ENCODE measurements at regions not wholly inside any gene's neighbourhood (a gene's known extent, or its start where the extent isn't known, plus 50 kb on each side); places are given as distances from the start of the nearest gene placed in this dataset.
"Not testable (repeated sequence)": the region's sequence is repeated elsewhere in the genome, so short reads cannot be mapped to it uniquely, and the experiment has no call there.

DNA sequence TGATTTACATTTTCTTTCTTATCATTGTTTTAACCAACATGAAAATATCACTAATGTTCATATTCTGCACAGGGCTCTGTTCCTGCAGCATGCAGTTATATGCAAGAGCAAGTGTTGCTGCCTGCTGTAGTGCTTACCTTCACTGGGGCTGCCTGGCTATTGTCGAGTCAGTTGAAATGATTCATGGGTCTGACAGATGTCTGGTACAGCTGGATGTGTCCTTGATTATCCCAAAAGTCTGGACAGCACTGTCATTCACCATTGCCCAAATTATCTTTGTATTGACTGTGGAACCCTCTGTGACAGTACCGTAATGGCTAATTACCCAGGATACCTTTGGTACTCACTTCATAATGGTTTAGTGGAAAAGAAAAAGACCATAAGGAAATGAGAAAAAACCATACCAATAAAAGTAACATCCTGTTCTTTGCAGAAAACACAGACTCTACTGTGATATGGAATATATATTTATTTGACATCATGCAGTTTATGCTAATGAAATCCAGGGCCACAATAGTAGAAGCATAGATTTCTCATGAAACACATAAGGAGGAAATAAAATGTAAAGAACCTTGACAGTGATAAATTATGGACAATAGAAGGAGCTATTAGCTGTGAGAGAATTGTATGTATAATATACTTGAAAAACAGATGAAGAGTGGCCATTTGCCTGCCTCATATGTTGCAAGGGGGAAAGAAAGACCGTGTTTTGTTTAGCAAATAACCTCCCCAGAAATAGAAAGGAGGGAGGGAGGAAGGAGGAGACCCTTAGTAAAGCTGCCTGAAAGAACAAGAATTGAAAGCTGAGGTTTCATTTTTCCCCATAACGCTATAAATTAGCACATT, 249.8 kb upstream of the ATP5MC3 start:
- no peak for DNase-seq (ENCODE audit: extremely low read depth, low read depth, low spot score)

DNA sequence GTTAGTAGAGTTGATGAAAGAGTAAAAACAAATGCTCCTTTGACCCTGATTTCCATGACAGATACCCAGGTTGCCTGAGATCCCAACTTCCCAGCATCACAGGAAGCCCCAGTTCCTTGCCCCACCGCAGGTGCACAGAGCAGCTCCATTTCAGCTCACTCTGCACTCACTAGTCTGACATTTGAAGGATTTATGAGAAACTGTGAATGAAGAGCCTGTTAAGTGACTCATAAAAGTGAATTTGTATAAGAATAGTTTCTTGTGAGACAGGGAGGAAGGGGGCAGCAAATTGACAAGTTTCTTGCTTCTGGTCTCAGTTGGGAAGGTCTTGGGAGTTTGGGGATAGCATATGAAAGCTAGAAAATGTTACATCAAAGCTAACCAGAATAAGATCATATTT, 248.7 kb upstream of the ATP5MC3 start:
- no peak for DNase-seq (ENCODE audit: extremely low read depth, low read depth, low spot score)

DNA sequence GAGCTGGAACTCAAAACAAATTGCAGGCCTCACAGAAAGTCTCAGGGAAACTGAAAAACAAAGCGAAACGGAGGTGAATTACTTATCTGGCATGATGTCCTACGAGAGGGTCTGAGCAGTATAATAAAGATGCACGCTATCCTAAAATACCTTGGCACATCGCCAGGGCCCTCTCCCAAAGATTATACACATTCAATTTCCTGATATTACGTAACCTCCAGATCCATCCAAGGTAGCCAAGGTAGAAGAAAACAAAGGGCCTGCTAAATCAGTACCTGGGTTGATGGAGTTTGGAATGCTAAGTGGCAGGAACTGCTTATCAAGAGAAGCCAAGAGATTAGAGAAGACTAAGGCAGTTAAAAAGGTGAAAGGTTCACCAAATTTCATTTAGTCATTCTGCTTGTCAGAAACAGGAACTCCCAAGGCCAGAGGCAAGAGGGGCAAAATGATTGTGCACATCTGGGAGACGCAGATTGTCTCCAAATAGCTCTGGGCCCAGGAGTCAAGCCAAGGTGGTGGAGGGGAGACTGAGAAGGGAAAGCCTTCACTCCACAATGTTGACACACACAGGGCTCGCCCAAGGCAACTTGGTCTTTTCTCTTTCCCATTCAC, 236.8 kb upstream of the ATP5MC3 start:
- DNase-seq (ENCODE audit: extremely low read depth, low read depth, low spot score), result no peak

DNA sequence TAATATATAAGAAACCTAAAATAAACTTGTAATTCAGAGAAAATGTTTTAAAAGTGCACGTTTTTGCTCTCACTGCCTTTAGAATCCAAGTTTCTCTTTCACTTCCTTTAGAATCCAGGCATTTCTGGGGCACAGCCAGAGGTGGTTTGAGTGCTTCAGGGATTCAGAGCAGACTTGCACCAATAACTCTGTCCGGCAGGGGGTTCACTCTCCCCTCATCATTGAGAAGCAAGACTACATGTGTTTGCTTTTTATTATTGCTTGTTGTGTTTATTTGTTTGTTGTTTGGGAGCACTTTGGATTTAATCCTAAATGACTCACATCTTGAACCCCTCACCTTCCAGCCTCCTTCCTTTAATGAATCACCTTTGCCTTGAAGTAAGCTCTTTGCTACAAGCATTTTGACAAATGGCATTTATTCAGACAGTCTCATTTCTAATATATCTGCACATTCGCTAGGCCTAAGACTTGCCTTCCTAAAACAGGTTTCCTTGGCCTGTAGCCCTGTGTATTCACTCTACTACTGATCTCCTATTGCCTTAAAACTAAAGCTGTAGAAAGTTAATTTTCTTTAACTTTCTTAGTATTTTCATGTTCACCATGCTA, 233.5 kb upstream of the ATP5MC3 start:
- peak; percentile 9 for DNase-seq (ENCODE audit: extremely low read depth, low read depth, low spot score)

DNA sequence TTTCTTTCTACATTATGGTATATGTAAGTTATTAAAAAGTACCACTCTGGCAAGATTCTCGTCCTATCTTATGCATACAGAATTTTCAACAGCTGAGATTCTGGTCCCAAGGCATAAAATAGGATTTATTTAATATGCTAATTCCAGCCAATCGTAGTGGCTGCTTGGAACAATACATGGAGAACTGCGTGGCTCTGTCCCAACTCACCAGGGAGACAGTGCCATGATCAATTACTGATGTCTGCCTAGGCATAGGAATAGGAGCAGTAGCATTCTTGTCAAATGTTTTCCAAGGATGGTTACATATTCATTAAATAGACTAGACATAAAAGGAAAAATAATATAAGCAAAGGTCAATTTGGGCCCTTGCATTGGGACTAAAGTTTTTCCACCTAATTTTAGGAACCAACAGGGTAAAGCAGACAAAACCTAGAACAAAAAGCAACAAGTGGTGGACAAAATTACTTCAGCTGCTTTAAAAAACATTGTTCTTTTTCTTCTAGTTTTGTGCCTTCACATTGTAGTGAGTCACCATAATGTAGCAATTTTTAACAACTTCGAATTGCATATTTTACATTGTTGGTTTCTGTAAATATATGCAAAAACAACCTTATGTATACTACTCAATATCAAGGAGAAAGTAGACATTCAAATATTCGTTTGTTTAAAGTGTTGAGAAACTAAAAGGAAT, 232.8 kb upstream of the ATP5MC3 start:
- DNase-seq (ENCODE audit: extremely low read depth, low read depth, low spot score), result no peak

DNA sequence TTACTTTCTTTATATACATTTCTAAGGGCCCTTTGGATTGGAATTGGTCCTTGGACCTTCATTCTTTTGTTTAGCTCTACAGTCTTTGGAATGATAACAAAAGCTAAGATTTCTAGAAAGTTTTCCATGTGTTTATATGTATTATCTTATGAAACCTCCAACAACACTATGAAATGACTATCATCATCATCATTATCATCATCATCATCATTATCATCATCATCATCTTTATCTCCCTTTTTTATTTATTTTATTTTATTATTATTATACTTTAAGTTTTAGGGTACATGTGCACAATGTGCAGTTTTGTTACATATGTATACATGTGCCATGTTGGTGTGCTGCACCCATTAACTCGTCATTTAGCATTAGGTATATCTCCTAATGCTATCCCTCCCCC, 229.4 kb upstream of the ATP5MC3 start:
- DNase-seq (ENCODE audit: extremely low read depth, low read depth, low spot score), result not testable (repeated sequence)

DNA sequence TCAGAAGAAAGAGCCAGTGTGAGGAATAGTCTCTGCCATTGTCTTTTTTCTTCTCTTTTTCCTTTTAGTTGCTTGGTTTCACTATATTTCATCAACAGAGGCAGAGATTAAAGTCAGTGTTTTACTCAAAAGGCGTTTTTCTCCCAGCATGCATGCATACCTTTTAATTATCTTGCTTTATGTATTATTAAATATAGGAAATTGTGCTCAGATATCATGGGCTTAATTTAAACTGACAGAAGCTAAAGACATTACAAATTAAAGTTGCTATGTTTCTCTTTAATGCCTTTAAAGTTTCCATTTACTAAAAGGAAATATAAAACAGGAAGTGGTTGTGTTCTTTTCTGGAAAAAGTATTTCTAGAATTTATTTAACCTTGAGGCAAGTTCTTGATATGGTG, 223.3 kb upstream of the ATP5MC3 start:
- DNase-seq (ENCODE audit: extremely low read depth, low read depth, low spot score), result no peak

DNA sequence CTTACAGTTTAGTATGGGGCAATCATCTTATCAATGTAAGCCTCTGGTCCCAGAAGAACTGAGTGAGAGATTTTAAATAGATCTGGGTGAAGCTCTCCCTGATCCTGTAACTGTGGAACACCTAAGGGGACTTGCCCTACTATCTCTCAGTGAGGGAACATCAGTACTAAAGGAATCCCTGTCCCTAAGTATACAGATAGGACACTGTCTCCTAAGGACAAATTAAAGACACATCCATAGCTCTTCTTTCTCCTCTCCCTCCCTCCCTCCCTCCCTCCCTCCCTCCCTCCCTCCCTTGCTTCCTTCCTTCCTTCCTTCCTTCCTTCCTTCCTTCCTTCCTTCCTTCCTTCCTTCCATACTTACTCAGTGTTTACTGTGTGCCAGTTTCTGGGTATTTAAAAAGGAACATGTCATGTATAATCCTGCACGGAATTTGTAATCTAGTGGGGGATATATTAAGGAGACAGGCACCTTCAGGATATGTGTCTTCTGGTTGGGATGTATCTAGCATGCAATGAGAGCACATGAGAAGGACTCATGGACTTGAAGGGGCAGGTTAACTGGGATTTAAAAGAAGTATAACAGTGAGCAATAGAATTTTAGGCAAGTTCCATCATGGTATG, 222.2 kb upstream of the ATP5MC3 start:
- no peak for DNase-seq (ENCODE audit: extremely low read depth, low read depth, low spot score)

DNA sequence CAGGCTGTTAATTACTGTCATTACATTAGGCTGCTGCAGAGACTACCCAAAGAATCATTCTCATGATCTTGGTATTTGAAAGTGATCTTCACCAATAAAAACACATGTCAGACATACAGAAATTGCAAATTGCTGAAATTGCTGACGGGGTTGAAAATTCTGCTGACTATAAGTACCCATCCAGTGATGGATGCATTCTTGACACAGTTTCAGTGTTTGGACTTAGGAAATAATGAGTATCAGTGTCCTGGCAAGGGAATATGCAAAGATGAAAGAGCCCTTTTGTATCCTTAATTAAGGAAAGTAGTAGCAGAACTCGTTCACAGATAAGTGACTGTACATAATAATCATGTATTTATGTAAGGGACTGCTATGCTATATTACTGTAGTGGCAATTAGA, 221.1 kb upstream of the ATP5MC3 start:
- DNase-seq (ENCODE audit: extremely low read depth, low read depth, low spot score), result no peak

DNA sequence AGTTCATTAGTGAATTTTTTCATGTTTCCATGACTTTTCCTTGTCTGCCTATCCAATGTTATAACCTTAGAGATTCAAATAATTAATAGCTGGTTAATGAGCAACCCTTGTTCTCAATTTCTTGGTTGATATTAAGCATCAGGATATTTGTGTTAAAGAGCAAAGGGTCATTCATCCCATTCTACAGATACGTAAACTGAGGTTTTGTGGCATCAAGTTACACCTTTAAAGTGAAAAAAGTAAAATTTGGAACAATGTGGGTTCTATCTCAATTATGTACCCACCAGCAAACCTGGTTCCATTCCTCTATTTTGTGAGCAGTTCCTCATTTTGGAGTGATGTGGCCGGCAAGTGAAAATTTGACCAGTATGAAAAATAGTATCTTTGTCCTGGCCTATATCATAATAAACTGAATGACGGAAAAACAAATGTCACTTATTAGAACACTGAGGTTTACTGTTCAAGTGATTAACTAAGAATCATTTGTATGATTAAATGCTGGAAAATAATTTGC, 220.5 kb upstream of the ATP5MC3 start:
- DNase-seq (ENCODE audit: extremely low read depth, low read depth, low spot score), result no peak

DNA sequence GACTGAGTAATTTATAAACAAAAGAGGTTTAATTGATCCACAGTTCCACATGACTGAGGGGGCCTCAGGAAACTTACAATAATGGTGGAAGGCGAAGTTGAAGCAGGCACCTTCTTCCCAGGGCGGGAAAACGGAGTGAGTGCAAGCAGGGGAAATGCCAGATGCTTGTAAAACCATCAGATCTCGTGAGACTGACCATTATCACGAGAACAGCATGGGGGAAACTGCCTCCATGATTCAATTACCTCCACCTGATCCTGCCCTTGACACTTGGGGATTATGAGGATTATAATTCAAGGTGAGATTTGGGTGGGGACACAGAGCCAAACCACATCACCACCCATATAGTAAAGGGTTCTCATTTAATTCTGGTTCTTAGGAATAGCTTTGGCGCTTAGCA, 219.5 kb upstream of the ATP5MC3 start:
- no peak for DNase-seq (ENCODE audit: extremely low read depth, low read depth, low spot score)

DNA sequence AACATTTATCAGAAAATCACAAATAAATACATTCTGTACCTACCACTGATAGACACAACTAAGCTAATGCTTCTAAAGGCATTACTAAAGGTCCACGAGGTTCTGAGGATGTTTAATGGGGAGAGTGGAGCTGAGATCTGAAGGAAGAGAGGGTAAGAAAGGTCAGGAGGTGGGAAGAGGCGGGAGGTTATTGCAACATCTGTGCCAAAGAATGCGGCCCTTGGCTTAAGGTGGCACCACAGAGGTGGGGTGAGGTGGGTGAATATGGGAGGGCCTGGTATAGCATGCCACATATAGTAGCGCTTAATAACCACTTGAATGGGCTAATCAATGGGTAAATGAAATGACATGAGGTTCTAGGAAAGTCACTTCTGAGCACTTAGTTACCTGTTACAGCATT, 217.8 kb upstream of the ATP5MC3 start:
- no peak for DNase-seq (ENCODE audit: extremely low read depth, low read depth, low spot score)

DNA sequence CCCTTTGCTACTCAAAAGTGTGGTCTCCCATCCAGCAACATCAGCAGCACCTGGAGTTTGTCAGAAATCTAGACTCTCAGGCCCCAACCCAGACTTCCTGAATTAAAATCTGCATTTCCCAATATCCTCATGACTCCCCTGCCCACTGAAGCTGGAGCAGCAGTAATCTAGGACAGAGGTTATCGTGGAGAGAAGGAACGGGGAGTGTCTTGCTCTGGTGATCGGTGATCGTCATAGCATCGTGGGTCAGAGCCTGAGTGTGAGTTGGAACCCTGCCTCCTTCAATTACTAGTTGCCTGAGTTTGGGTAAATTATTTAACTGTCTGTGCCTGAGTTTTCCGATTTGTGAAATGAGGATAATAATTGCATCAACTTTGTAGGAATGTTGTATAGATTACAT, 217.3 kb upstream of the ATP5MC3 start:
- no peak for DNase-seq (ENCODE audit: extremely low read depth, low read depth, low spot score)

DNA sequence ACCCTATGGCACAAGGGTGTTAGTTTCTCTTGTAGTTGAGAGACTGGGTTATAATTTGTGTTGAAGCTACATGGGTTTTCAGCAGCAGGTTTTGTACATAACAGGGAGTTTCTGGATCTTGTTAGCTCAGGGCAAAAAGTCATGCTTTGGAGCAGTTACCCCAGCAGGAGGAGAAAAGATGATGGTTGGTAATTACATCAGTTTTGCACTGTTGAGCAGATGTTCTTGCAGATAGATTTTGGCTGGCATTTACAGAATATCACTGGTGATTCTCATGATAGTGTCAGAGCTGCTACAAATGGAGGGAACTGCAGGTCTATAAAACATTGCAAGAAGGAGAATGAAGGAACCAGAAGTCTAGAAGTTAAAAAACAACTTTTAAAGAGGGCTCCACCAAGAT, 215.2 kb upstream of the ATP5MC3 start:
- DNase-seq (ENCODE audit: extremely low read depth, low read depth, low spot score), result no peak

DNA sequence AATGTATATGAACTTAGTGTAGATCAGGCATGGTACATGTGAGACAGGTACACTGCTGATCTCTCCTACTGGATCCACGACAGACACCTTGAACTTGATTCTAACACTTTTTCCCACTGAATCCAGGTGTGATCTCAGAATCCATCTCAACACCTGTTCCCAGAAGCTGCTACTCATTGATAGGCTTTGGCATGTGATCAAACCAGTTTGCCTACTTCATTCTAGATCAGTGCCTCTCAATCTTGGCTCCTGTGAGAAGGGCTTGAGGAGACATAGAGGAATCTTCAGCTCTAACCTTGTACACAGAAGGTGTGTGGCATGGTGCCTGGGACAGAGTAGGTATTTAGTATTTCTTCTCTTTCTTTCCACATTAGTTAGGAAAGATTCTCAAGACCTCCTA, 212.3 kb upstream of the ATP5MC3 start:
- DNase-seq (ENCODE audit: extremely low read depth, low read depth, low spot score), result no peak

DNA sequence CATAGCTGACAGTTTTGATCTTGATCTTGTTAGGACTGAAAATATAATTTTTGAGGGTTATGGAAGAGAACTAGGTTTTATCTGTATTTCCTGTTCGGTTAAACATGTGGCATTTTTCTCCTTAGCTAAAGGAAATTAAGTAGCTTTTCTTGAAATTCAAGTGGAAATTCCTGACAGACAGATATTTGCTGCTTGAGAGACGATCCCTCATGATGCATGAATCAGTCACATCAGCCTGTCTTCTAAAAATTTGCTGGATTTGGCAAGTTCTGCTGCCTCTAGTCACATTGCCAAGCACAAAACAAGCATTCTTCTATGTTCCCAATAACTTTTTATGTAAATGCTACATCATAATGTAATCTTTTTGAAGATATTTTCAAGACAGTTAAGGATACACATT, 201.8 kb upstream of the ATP5MC3 start:
- no peak for DNase-seq (ENCODE audit: extremely low read depth, low read depth, low spot score)

DNA sequence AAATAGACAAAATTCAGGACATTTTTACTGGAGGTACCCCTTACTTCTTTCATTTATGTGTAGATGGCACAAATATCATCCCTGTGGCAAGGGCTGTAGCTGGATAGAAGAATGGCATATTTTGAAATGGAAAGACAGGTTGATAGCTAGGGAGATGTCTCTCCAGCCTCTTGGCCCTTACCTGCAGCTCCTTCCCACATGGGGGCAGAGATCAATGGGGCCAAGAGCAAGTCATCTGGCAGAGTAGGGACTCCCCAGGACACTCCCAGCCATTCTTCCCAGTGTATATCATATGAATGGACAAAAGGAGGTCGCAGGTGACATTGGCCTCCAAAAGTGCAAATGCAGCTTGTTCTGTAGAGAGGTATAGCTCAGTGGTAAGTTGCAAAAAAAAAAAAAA, 192.2 kb upstream of the ATP5MC3 start:
- no peak for DNase-seq (ENCODE audit: extremely low read depth, low read depth, low spot score)

DNA sequence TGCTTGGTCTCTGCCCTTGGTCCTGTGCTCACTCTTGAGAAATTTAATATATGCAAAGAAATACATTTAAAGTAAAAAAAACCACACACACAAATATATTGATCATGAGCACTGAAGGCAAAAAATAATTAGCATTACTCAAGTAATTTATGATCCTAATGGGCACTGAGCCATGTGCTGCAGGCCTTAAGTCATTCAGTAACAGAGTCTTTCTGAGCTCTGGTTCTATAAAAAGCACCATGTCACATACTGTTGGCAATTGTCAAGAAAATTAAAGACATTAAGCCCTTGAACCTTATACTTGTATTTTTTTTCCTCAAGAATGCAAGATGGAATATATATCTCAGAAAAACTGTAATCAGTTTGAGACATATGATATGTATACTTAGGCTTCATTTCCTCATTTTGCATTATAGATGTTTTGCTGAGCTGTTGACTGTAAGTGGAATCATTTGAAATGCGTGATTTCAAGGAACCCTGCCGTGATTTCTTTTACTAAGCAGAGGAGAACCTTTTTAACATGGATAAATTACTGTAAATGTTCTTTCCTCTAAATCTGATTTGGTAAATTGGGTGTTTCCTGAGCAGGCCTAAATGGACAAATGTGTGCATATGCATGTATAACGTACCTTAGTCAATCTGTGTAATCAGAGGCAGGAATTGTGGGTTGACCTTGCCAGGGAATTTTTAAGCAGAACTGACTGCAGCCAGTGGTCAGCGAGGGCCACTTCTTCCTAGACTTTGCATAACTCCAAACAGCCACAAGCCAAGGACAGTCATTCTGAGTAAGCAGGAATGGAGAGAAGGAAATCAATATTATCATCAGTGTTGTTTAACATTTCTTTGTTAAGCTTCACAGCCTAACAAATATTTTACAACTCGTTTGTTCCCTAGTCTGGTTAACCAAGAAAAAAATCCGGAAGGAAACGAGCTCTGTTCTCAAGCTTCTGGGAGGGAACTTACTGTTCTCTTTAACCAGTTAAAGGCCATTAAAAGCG, 191.5 kb upstream of the ATP5MC3 start:
- DNase-seq (ENCODE audit: extremely low read depth, low read depth, low spot score), result no peak

DNA sequence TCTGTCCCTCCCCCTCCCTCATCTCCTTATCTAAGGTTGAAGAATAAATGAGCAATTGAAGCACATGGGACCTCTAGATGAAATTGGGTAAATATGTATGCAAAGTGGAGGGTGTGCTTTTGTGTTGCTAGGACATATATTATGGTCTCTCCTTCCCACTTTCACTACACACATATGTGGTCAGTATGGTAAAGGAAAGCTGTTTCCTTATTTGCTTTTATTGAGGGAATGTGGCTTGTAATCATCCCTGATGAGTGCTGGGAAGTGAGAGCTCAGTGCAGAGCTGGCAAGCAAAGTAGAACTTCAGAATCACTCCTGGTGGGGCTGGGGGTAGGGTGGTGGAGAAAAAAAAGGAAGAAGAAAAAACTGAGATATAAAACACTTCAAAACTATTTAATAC, 189.9 kb upstream of the ATP5MC3 start:
- no peak for DNase-seq (ENCODE audit: extremely low read depth, low read depth, low spot score)

DNA sequence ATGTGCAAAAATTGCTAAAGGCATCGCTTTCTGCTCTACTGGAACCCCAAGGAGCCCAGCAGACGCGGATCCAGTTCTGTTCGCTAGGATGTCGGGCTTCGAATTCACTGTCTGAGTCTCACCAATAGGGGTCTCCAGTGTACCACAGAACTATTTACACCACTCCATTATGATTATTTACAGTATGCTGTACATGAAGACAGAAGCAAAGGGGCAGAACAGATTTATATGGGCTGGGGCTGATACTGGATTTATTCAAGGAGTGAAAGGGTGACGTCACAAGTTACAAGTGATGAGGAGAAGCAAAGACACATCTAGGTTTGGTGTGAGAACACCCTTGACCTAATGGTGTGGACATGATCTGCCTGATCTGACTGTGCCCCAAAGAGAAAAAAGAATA, 185.3 kb upstream of the ATP5MC3 start:
- DNase-seq (ENCODE audit: extremely low read depth, low read depth, low spot score), result no peak

Data from glomerular endothelial cell (primary cell).